NCI-H748 (cell line): ENCODE measurements at regions not wholly inside any gene's neighbourhood (a gene's known extent, or its start where the extent isn't known, plus 50 kb on each side); places are given as distances from the start of the nearest gene placed in this dataset.

Experiments used
- DNase-seq: peaks from one replicate; lab custom pipeline; 2025; ENCODE audit not compliant: unreplicated experiment; lab: John Stamatoyannopoulos, UW

- DNase-seq, result no peak
These were observed 55.7 kb upstream of the PHACTR2 start for GRCh38 chr6:143621876-143622605.

GRCh38 chr6:143621159-143621873 lies 56.4 kb upstream of the PHACTR2 start:
- DNase-seq, result no peak

GRCh38 chr6:143620447-143620846 lies 57.3 kb upstream of the PHACTR2 start:
- DNase-seq, result no peak

GRCh38 chr6:143619824-143620401 lies 57.9 kb upstream of the PHACTR2 start:
- no peak for DNase-seq

GRCh38 chr6:143616741-143617140 lies 61.0 kb upstream of the PHACTR2 start:
- DNase-seq, result no peak

DNA sequence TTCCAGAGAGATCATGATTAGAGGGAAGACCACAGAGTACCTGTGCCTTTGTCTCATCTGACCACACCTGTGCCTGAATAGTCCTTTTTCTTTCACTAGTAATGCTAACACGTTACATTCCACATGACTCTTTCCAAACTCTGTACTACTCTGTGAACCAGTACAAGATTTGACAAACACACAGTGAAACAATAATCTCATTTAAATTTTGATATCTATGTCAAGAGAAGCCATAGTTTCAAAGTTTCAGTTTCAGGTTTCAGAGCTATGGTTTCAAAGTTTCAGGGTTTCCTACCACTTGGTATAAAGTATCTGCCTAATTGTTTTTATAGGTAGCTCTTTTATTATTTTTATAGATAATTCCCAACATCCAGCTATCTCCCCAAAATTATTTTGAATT lies 62.0 kb upstream of the PHACTR2 start:
- no peak for DNase-seq

- no peak for DNase-seq
These were observed 63.5 kb upstream of the PHACTR2 start for GRCh38 chr6:143614235-143614634.

DNA sequence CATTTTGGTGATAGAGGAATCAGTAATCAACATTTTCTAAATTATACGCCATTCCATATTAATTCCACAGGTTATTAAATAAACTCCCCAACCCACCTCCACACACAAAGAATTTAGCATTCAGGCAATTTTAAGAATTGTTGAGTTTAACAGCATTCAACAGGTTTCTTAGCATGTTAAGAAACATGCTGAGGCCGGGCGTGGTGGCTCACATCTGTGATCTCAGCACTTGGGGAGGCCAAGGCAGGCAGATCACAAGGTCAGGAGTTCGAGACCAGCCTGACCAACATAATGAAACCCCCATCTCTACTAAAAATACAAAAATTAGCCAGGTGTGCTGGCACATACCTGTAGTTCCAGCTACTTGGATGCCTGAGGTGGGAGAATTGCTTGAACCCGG lies 64.0 kb upstream of the PHACTR2 start:
- DNase-seq, result no peak

- no peak for DNase-seq
These were observed 65.6 kb upstream of the PHACTR2 start for GRCh38 chr6:143612186-143612585.

- DNase-seq, result no peak
These were observed 66.2 kb upstream of the PHACTR2 start for GRCh38 chr6:143611580-143611979.

GRCh38 chr6:143609972-143610371 lies 67.8 kb upstream of the PHACTR2 start:
- DNase-seq, result no peak

DNA sequence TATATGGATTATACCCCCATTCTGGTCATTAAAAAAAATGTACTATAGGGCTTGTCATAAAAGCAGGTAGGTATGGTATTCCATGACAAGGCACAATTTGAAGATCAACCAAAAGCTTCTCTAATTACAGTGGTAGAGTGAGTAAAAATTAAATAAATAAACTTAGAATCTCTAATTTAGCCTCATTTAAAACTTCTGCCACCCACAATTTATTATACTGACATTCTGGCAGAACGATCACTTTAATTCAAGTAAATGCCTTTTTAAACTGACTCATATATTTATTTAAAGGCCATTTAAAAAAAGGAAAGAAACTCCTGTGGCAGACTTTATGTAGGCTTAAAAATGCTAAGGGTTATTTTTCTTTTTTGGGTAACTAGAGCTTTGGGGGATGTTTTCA lies 68.3 kb upstream of the PHACTR2 start:
- DNase-seq, result no peak

DNA sequence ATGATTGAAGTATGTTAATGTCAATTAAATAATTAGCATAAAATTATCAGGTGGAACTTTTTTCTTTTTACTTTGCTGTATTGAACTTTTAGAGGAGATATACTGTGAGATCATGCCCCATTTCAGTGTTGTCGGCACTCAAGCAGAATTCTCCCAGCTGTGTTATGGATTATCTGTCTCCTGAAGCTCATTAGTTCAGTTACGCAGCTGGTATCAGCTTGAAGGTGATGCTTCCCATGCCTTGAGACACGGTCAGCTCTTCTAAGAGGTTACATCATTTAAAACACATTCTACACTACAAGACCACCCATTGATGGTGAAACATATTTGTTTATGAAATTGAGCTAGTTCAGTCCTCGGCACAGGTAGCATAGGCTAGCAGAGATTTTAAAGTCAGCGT lies 68.9 kb upstream of the PHACTR2 start:
- no peak for DNase-seq

- no peak for DNase-seq
These were observed 69.8 kb upstream of the PHACTR2 start for GRCh38 chr6:143607974-143608373.

DNA sequence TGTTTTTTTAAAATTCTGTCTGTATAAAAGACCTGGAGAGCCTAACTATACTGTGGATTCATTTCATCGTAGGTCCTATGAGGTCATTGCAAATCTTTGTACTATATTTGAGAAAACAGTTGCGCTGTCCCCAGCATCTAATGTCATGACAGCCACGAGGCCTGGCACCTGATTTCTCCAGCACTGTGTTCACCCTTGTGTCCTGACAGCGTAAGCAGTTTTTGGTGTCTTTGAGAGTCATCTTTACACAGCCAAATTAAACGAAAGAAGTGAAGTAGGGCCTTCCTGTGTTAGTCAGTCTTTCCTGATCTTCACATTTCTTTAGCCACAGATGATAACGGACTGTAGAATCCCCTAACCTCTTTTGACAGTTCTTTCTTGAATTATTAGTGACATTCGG lies 70.6 kb upstream of the PHACTR2 start:
- no peak for DNase-seq

DNA sequence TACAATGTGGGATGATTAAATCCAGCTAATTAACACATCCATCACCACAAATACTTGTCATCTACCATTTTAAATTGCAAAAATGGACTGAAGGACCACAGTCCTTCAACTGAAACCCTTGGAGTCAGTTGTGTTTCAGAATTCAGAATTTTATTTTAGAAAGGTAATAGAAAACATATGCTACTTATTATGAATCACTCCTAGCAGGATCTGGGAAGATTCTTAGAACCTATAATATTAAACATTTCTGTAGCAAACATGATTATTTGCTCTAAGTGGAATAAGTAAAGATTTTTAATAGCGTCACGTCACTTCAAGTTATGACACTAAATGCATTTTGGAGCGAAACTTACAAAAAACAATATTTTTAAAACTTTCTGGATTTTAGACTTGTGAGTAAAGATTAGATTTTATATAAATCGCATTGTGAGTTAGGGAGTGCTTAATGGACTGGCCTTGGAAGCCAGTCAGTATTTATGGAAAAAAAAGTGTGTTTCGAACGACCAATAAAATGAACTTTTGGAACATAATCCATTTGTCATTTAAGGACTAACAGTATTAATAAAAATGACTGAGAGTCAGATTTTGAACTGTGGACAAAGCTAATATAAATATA lies 71.8 kb upstream of the PHACTR2 start:
- no peak for DNase-seq

- DNase-seq, result no peak
These were observed 74.3 kb upstream of the PHACTR2 start for GRCh38 chr6:143603455-143603854.

DNA sequence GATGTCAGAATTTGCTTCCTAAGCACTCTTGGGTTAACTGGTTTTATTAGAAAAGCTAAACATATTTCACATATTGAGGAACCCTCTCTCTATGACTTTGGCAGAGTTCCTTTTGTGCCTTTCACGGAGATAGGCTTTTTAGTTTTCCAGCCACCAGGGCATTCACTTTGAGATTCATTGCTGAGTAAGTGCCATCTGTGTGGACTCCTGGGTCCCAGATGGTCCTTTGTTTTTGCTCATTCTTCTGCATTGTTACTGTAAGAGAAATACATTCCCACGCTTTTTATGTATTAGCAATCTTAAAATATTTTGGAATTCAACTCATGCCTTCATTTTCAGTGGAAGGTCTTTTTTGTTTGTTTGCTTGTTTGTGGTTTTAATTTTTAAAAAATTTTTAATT lies 76.3 kb upstream of the PHACTR2 start:
- DNase-seq, result no peak

DNA sequence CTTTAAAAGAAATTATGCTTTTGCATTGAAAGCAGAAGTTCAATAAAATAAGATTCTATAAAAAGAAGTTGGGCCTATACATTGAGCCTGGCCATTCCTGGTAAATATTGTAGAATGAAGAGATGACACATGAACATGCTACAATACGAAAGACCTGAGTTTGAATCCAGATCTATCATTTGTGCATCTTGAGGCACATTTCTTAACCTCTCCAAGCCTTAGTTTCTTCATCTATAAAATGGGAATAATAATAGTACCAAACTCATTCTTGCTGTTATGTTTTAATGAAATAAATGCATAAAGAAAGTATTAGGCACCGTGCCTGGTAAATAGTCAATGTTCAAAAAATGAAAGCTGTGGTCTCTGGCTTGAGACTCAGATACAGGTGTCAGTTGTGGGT lies 76.9 kb upstream of the PHACTR2 start:
- DNase-seq, result no peak

DNA sequence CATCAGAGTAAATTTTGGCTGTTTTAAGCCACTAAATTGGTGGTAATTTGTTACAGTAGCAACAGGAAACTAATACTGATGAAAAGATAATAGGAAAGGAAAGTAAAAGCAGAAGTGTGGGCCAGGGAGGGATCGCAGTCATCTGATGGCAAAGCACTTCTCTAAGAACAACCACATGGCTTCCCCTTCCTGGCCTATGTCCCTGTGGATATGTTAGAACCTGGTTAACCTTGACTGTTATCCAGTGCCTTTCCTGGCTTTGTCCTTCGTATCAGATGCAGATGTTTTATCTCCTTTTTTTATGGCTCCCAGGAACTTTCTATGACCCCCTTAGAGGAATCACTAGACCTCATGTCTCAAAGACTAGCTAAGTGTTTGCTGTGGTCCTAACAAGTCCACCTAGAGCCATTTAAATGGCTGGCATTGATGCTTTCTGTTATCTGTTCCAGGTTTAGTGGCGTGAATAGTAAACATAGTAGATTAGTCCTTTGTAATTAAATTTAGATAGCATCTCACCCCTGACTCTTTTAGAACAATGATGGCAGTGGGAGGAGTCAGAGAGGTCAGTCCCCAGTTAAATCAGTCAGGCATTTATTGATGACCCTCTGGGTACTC lies 79.2 kb upstream of the PHACTR2 start:
- no peak for DNase-seq

- no peak for DNase-seq
These were observed 80.9 kb upstream of the PHACTR2 start for GRCh38 chr6:143596866-143597265.
